T-helper 17 cell (primary cell): ENCODE measurements at regions not wholly inside any gene's neighbourhood (a gene's known extent, or its start where the extent isn't known, plus 50 kb on each side); places are given as distances from the start of the nearest gene placed in this dataset.

Experiments used
- ATAC-seq: fragments of 150-1000 bp; cut with Tn5 transposase; 2 replicates; pipeline ENCODE4 v1.10.0; 2021; ENCODE audit warnings: mild to moderate bottlenecking, moderate library complexity
- DNase-seq, 3 donors: peaks; one replicate each; pipeline versions ENCODE4 v3.0.0 to v3.0.0-alpha.2; 2020 to 2021
- H3K9me3 ChIP-seq: one replicate; pipeline ENCODE4 v1.7.0; 2013; ENCODE audit warnings: low read length, mild to moderate bottlenecking; ENCODE audit not compliant: control insufficient read depth, poor library complexity, severe bottlenecking
- H3K27ac Mint-ChIP-seq: one replicate; pipeline ENCODE4 v1.8.0; 2022; ENCODE audit warnings: mild to moderate bottlenecking, moderate library complexity, mixed read lengths
- H3K27me3 Mint-ChIP-seq: one replicate; pipeline ENCODE4 v1.8.0; 2022; ENCODE audit warnings: mixed read lengths
- H3K36me3 Mint-ChIP-seq: one replicate; pipeline ENCODE4 v1.8.0; 2022; ENCODE audit warnings: low read depth, mixed read lengths
- H3K4me1 Mint-ChIP-seq: one replicate; pipeline ENCODE4 v1.8.0; 2022; ENCODE audit warnings: mild to moderate bottlenecking, mixed read lengths
- H3K4me3 Mint-ChIP-seq: one replicate; pipeline ENCODE4 v1.8.0; 2022; ENCODE audit warnings: mild to moderate bottlenecking, moderate library complexity, mixed read lengths

DNA sequence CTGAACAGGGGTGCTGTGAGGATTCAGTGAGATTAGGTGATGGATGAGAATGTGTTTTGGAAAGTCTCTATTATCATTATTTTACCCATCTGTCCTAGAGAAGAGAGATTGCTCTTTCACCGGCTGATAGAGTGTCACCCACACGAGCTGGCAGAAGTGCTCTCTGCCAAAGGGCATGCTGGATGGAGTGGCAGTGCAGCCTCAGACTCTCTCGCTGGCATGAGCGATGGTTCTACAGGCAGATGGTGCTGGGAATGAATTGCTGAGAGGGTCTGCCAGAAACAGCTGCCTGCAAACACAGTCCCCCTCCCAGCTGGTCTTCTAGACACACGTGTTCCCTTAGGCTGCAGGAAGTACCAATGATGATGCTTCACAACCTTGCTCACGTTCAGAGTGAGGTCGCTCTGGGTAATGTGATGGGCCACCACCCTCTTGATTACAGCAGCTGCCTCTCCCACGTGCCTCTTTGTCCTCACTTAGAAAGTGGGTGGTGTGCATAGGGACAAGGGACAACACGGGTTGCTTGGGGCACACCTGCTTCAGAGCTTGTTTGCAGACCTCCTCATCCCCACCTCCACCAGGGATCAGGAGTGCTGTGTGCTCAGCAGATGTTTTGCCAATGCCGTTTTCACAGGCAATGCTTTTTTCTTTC, 84.7 kb downstream of the FOXA2 start:
- Mint-ChIP-seq H3K36me3 (no peaks in the 10 kb centered on the region), H3K27me3 (no peaks in the 10 kb centered on the region), H3K4me1 (no peaks in the 10 kb centered on the region), H3K27ac (no peak overlapping the region), H3K4me3 (no peak overlapping the region)
- H3K9me3 ChIP-seq: peaks cover 5% of the 10 kb centered on the region
- DNase-seq (no peak), ATAC-seq (no peak)

DNA sequence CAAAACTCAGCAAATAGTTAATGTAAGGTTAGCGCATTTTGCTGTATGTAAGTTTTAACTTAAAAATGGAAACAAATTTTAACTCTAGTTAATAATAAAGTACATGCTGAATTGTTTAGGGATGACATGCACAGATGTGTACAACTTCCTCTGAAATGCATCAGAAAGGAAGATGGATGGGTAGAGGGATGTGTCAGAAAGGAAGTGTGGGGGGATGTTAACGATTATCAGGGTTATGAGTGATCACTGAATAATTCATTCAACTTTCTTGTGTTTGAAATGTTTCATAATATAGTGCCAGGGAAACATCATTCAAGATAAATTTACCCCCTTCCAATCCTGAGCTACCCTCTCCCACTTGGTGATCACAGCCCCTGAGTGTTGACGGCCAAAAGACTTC, 87.6 kb downstream of the FOXA2 start:
- DNase-seq (no peak), ATAC-seq (no peak)
- no peak overlapping the region for H3K4me3 Mint-ChIP-seq
- H3K27ac Mint-ChIP-seq: no peak overlapping the region
- H3K36me3 Mint-ChIP-seq: no peaks in the 10 kb centered on the region
- no peaks in the 10 kb centered on the region for H3K4me1 Mint-ChIP-seq
- peaks cover 5% of the 10 kb centered on the region for H3K9me3 ChIP-seq
- H3K27me3 Mint-ChIP-seq: no peaks in the 10 kb centered on the region

DNA sequence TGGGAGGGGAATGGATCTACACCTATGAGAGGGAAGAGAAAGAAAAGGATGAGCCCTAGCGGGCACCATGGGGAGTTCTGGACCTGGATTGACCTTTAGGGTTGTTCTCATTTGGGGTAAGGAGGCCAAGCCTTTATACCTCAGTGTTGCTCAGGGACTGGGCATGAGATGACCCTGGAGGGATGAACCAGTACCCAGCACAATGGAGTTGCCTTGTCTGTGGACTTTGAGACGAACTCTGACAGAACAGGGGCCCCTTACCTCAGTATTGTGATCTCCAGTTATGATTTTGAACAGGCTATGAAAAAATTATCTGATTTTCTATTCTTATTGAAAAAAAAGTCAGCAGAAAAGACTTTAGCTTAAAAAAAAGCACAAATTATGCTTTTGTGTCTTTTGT, 88.6 kb downstream of the FOXA2 start:
- Mint-ChIP-seq H3K27me3 (no peaks in the 10 kb centered on the region), H3K4me3 (no peak overlapping the region)

DNA sequence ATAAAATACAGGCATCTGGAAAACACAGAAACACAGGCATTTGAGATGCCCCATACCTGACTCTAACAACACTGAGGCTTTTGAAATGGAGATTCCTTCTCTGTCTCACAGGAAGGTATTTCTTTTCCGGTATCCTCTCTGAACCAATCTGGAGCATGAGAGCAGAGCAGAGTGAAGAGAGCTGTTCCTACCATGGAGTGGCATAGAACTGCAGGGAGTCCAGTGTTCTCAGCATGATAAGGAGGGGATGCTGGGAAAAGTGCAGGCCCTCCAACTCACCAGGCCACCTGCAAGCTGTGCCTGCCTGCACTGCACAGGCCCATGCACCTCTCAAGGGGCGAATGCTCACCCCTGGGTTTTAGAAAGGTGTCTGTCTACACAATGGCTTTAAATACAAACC, 89.2 kb downstream of the FOXA2 start:
- ATAC-seq (no peak), DNase-seq (no peak)
- H3K4me1 Mint-ChIP-seq: no peaks in the 10 kb centered on the region
- no peak overlapping the region for H3K27ac Mint-ChIP-seq
- H3K27me3 Mint-ChIP-seq: no peaks in the 10 kb centered on the region
- H3K9me3 ChIP-seq: peaks cover 5% of the 10 kb centered on the region
- H3K36me3 Mint-ChIP-seq: no peaks in the 10 kb centered on the region
- H3K4me3 Mint-ChIP-seq: no peak overlapping the region

More for the DNA sequence above, 88.6 kb downstream of the FOXA2 start:
- Mint-ChIP-seq H3K4me1 (no peaks in the 10 kb centered on the region), H3K36me3 (no peaks in the 10 kb centered on the region), H3K27ac (no peak overlapping the region)
- no peak for DNase-seq
- no peak for ATAC-seq
- peaks cover 5% of the 10 kb centered on the region for H3K9me3 ChIP-seq

DNA sequence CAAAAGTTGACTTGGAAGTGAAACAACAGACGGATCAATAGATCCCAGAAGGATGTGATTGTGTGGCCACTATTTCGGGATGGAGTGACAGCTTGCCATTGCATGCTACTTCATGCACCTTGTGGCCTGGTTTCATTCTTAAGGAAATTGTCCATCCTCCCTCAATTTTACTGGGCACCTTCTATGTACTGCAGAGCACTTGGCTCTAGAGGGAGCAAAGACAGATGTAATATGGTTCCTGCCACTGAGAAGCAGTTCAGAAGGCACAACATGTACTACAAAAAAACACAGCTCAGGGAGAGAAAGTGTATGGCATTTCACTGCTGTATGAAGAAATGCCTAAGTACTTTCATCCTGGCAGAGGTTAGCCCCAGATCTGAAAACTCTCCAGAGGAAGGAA, 91.9 kb downstream of the FOXA2 start:
- H3K27me3 Mint-ChIP-seq: no peaks in the 10 kb centered on the region
- DNase-seq (no peak), ATAC-seq (no peak)
- H3K4me1 Mint-ChIP-seq: no peaks in the 10 kb centered on the region
- no peaks in the 10 kb centered on the region for H3K36me3 Mint-ChIP-seq
- no peak overlapping the region for H3K4me3 Mint-ChIP-seq
- H3K9me3 ChIP-seq: no peaks in the 10 kb centered on the region
- H3K27ac Mint-ChIP-seq: no peak overlapping the region

DNA sequence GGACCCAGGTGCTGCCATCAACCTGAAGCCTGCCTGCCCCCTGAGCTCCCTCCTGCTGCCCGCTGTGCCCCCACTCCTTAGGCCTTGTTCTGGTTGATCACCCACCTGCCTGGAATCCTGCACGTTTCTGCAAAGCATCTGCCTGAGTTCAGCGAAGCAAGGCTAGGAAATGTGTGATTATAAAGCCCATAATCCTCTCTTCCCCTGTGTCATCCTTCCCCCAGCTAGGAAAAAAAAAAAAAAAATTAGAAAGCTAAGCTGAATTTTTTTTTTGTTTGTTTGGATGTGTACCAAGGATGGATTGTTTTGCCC, 93.2 kb downstream of the FOXA2 start:
- Mint-ChIP-seq H3K27ac (no peak overlapping the region), H3K36me3 (no peaks in the 10 kb centered on the region), H3K27me3 (no peaks in the 10 kb centered on the region), H3K4me1 (no peaks in the 10 kb centered on the region), H3K4me3 (no peak overlapping the region)
- H3K9me3 ChIP-seq: no peaks in the 10 kb centered on the region
- no peak for DNase-seq
- no peak for ATAC-seq

DNA sequence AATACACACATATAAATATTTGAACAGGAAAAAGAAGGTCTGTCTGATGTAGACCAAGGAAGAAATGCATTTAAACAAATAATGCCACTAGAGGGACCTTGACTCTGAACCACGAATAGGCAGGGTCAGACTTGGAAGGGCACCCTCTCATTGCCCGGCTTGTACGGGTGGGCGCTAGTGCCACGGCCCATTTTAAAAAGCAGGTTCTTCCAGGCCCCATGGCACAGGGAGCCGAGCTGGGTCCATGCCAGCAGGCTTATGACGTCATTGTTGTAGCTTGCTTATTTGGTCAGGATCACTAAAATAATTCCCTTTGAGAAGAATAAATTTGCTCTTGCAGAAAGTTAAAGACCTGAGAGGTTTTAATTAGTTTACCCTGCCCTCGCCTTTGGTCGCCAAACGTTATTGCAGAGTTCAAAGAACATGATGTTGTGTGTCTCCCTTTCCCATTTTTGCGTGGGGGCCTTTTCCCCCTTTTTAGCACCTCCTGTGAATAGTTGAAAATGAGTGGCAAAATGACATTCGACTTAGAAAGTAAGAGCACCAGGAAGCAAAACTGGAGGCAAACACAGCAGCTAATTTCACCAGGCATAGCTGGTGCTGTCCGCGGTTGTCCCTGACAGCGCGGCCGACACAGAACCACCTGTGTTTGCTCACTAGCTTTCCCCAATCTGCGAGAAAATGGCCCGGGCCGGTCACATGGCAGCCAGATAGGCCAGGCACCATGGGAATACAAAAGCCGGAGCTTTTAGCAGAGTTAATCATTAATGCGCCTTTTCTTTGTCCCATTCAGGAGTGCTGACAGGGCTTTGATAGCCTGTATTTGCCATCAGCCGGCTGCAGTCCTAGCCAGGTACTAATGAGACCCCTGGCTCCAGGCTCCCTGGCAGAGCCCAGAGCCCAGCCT, 93.8 kb downstream of the FOXA2 start:
- no peaks in the 10 kb centered on the region for H3K4me1 Mint-ChIP-seq
- no peaks in the 10 kb centered on the region for H3K9me3 ChIP-seq
- ATAC-seq (no peak), DNase-seq (no peak)
- no peaks in the 10 kb centered on the region for H3K36me3 Mint-ChIP-seq
- no peaks in the 10 kb centered on the region for H3K27me3 Mint-ChIP-seq
- no peak overlapping the region for H3K27ac Mint-ChIP-seq
- H3K4me3 Mint-ChIP-seq: no peak overlapping the region

DNA sequence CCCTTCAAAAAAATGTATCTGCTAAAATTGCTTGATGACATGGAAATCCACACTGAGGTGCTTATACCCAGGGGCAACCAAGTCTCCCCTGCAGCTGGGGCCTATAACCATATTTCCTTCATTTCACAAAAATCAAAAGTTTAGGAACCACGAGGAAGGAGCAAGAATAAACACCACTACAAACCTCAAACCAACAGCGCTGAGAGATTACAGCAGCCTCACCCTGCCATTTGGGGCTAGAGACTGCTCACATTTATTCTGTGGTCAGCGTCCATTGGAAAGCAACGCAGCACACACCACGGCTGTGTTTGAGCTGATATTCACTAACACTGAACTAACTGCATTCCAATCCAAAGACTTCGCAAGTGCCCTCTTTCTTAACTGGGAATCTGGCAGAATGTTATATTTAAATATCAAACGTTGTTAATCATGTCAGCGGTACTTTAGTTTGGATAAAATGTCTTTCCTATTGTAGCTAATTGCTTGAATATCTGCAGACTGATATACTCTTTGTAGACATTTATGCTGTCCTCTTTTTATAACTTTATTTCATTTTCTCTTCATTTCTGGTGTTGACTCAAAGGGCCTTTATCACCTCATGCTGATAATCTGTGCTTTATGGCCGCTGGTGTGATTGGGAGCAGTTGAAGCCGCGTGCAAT, 94.6 kb downstream of the FOXA2 start:
- no peak for ATAC-seq
- Mint-ChIP-seq H3K36me3 (no peaks in the 10 kb centered on the region), H3K4me3 (no peak overlapping the region), H3K4me1 (no peaks in the 10 kb centered on the region), H3K27me3 (no peaks in the 10 kb centered on the region), H3K27ac (no peak overlapping the region)
- H3K9me3 ChIP-seq: no peaks in the 10 kb centered on the region
- DNase-seq: no peak

DNA sequence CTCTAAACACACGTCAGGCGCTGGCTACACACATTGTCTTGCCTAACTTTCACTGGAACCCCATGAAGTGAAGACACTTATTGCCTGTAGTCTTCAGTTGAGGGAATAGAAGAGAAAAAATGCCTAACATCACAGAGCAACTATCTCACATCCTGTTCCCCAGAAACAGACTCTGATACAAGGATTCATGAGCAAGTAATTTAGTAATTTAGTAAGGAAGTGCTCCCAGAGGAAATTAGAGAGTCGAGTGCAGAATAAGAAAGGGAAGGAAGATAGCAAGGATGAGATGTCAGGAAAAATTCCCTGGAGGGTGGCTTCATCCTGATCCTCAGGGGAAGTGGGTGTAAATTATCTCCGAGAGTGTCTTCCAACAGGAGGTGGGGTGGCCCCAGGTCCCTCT, 104.0 kb downstream of the FOXA2 start:
- Mint-ChIP-seq H3K4me1 (no peaks in the 10 kb centered on the region), H3K4me3 (no peak overlapping the region), H3K27me3 (no peaks in the 10 kb centered on the region), H3K36me3 (no peaks in the 10 kb centered on the region), H3K27ac (no peak overlapping the region)
- DNase-seq: no peak
- H3K9me3 ChIP-seq: no peaks in the 10 kb centered on the region
- no peak for ATAC-seq

DNA sequence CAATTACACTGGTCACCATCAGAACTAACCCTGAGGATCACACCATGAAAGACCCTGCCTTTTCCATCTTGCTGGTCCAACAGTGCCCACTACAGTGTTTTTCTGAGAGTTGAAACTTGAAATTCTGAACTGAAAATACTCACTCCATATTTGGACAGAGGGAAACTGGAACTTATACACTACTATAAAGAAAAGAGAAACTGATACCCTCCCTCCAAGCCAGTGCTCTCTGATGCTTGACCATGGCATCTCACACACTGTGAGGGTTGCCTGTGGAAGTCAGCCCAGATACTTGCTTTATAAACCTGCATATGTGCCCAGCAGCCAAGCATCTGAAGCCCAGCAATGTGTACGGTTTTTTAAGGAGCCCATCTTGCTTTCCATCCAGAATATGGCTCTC, 108.7 kb downstream of the FOXA2 start:
- Mint-ChIP-seq H3K27me3 (no peaks in the 10 kb centered on the region), H3K36me3 (no peaks in the 10 kb centered on the region), H3K27ac (no peak overlapping the region), H3K4me1 (no peaks in the 10 kb centered on the region), H3K4me3 (no peak overlapping the region)
- ATAC-seq (no peak), DNase-seq (no peak)
- no peaks in the 10 kb centered on the region for H3K9me3 ChIP-seq

DNA sequence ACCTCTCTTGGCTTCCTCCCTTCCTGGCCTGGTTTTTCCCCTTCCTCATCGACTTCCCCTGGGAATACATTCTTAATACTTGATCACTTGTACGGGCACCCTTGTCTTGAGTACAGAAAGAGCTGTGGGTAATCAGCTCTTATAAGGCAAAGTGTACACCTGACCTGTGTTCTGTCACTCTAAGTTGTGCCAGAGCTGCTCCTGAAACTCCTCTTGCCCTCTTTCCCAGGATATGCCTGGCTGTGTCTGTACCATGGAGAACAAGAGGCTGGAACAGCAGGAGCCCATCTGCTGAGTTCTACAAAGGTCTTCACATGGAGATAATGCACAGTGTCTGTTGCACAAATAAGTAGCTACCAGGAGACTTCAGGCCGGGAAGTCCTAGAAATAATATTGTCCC, 110.1 kb downstream of the FOXA2 start:
- Mint-ChIP-seq H3K4me1 (no peaks in the 10 kb centered on the region), H3K36me3 (no peaks in the 10 kb centered on the region), H3K27me3 (no peaks in the 10 kb centered on the region), H3K27ac (no peak overlapping the region), H3K4me3 (no peak overlapping the region)
- no peak for ATAC-seq
- no peak for DNase-seq
- H3K9me3 ChIP-seq: no peaks in the 10 kb centered on the region

DNA sequence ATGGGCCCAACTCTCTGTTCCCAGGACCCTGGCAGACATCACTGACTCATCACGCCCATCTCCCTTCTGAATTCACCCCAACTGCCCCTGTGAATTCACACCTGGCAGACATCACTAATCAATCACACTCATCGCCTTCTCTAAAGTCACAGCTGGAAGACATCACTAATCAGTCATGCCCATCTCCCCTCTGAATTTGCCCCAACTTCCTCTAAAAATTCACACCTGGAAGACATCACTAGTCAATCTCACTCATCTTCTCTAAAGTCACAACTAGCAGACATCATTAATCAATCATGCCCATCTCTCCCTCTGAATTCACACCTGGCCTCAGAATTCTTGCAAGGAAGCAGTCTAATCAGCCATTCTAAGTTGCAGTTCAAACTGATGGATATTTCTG, 111.1 kb downstream of the FOXA2 start:
- H3K27me3 Mint-ChIP-seq: no peaks in the 10 kb centered on the region
- no peak overlapping the region for H3K27ac Mint-ChIP-seq
- H3K4me1 Mint-ChIP-seq: no peaks in the 10 kb centered on the region
- no peak overlapping the region for H3K4me3 Mint-ChIP-seq
- no peak for ATAC-seq
- H3K36me3 Mint-ChIP-seq: no peaks in the 10 kb centered on the region
- no peak for DNase-seq
- no peaks in the 10 kb centered on the region for H3K9me3 ChIP-seq

DNA sequence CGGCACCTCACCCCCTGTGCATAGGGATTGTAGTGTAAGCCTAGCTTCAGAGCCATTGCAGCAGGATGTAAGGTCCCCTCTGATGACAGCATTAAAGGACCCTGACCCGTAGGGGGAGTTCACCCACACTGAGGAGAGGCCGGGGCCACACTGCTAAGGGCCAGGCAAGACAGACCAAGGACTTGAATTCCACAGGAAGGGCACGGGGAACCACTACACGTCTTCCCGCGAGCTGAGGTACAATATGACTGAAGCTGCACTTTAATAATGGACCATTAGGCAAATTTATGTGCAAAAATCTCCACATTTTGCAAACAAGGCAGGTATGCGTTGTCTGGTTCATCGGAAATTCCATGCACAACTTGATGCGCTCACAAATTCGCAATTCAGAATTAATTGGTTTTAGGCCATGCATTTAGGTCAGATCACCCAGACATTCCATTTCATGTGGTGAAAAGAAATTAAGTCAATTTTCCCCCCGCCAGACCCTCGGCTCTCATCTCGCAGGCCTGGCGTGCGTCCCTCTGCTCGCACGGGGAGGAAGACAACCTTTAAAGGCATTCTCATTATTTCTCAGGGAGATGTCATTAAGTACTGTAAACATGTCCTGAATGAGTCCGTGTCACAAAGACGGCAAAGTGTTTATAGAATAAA, 111.8 kb downstream of the FOXA2 start:
- DNase-seq: no peak
- no peak for ATAC-seq
- Mint-ChIP-seq H3K27me3 (no peaks in the 10 kb centered on the region), H3K4me3 (no peak overlapping the region), H3K4me1 (no peaks in the 10 kb centered on the region), H3K27ac (no peak overlapping the region), H3K36me3 (no peaks in the 10 kb centered on the region)
- no peaks in the 10 kb centered on the region for H3K9me3 ChIP-seq
